GM21576 (cell line): ENCODE measurements at regions not wholly inside any gene's neighbourhood (a gene's known extent, or its start where the extent isn't known, plus 50 kb on each side); places are given as distances from the start of the nearest gene placed in this dataset.

Experiments
- ATAC-seq: cut with Tn5 transposase; IDR thresholded peaks from one replicate; pipeline ENCODE4 v1.9.1; 2021; ENCODE audit warnings: mild to moderate bottlenecking, moderate library complexity; ENCODE audit not compliant: unreplicated experiment

DNA sequence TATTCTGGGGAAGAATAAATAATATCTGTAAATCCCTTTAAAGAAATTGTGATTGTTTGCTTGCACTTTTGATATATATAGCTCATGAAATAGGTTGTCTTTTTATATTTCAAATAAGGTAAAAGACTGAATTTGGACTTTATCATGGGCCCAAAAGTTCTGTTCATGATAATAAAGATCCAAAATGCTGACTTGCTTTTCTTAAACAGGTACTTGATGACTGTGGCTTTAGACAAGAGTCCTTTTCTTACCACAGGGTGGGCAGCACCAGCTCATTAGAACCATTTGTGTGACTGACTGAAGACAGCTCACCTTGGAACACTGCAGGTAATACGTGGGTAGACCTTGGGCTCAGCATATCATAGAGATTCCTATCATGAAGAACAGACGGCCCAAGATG is 432.6 kb downstream of the ETNK1 start:
- ATAC-seq: no peak

DNA sequence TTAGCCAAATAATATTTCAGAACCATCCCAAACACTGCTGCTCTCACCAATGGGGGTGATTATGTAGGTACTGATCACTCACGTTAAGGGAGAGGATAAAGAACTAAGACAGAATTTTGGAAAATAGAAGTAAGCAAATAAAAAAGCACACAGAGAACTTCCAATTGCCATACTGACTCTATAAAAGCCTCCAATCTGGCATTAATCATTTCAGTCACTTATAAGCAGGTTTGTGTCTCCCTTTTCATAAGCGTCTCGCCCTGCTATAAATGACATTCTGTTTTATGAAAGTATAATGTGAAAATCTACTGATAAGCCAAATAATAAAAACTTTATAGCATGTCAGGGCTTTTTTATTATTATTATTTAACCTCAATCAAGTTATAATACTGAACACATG is 435.2 kb downstream of the ETNK1 start:
- no peak for ATAC-seq

DNA sequence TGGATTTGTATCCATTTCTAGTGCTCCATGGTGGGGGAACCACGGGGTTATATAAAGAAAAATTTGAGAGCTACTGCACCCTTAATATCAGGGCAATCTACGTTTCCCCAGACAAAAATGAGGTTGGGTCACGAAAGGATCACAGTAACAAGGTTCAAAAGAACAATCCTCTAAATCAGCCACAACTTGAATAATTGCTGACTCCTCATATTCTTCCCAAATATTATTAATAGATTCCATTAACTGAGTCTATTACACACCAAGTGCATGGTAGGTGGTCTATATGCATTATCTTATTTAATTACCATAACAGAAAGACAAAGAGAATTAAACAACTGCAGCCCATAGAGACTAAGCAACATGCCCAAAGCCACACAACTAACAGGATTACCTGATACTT is 438.2 kb downstream of the ETNK1 start:
- no peak for ATAC-seq

DNA sequence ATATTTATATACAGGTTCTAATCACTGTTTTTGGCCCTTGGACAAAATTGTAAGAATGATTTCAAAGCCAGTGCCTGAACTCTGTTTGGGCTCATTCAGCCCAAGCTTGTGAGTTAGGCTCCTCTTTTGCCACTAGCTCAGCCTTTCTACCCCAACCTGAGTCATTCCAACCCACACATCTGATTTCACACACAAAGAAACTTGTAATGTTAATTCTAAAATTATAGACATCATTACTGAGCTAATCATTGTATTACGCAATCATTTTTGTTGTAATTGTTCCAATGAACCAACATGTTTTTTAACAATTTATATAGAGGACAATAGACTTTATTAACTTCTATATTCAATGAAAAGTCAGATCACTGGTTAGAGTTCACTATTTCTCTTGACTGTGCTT is 441.1 kb downstream of the ETNK1 start:
- ATAC-seq: no peak

DNA sequence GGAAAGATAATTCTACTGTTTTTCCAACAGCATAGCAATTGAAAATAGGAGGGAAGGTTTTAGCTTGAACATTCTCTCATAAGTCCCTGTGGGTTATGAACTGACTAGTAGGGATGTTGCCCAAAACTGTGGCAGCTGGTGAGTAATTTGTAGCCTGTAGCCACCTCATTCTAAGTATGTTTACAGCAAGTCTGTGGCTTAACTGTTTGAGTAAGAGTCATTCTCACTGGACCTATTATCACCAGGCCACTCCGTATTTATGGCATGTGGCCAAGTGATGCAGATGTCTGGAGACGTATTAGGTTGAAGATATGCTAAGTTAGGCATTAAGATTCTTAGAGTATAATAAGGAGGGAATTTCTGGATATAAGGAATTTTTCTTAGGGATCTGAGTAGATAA is 458.3 kb downstream of the ETNK1 start:
- ATAC-seq: no peak

DNA sequence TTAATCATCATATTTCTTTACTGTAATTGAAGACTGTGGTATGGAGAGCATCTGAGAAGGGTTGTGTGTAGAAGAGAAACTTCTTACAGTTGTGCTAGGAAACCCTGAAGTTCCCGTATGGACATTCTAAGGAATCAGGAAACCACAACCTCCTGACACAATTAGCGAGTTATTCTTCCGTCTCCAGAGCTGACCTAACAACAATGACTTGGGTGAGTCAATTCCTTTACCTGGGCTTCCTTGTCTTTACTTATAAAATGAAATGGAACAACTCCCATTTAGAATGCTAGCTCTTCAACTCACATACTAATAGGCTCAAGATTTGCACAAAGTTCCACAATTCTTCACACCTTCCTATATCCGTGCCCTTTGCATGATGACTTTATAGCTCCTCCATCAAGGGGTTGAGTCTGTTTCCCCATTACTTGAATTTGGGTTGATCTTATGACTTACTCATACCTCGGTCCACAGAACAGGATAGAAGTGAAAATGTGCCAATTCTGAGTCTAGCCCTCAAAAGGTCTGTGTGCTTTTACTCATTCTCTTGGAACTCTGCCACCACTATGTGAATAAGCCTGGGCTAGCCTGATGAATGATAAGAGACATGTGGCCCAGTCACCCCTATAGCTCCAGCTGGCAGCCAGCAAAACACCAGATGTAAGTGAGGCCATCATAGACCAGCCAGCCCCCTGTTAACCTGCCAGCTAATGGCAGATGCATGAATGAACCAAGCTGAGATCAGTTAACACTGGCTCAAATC is 459.4 kb downstream of the ETNK1 start:
- ATAC-seq: no peak

DNA sequence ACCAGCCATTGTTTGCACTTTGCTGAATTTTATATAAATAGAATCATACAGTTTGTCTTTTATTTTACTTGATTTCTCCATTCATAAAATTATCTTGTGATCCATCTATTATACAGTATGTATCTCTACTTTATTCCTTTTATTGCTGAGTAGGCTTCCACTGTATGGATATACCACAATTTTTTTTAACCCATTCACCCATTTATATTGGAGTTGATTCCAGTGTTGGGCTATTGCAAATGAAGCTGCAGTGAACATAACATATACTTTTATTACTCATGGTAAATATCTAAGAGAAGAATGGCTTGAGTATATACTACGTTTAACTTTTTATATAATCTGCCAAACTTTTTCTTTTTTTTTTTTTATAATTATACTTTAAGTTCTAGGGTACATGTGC is 463.6 kb downstream of the ETNK1 start:
- ATAC-seq: no peak

DNA sequence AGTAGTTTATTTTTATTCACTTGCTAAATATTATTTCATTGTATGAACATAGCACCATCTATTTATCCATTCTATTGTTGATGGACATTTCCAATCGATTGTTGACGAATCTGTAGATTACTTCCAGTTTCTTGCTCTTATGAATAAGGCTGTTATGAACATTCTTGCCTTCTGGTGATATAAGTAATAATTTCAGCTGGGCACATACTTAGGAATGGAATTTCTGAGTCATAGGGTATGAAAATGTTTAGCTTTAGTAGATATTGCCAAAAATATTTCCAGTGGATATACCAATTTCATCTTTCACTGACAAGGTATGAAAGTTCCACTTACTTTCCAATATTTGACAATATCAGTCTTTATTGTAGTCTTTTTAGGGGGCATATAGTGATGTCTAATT is 468.5 kb downstream of the ETNK1 start:
- no peak for ATAC-seq

DNA sequence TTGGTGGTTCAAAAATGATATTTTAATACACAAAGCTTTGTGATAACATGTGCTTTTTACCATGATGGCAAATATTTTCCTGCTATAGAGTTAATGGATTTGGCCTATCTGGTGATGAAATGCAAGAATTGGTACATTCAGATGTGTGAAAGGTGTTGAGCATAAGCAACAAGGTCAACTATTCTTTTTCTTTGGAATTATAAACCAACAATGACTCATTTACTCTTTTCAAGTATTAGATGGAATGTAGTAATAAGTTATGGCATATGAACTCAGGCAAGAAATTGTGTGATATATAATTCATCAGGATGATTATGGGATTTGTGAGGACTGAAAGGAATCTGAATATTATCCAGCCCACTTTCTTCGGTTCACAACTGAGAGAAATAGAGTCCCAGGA is 471.4 kb downstream of the ETNK1 start:
- ATAC-seq: no peak

DNA sequence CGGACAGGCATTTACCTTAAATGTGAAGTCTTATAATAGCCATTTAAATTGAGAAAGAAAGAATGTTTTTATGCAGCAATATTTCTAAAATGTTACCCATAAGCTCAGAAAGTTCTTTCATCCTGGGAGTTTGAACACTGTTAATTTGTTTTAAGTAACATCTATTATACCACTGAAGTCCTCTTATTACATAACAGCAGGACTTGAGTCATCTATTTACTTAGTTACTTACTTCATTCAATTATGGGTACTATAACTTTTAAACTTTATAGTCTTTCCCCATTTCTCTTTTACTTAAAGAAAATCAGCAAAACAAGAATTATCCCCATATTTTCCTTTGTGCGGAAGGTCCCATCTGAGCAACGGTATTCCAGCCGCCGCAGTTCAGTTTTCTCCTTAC is 473.1 kb downstream of the ETNK1 start:
- ATAC-seq: no peak

DNA sequence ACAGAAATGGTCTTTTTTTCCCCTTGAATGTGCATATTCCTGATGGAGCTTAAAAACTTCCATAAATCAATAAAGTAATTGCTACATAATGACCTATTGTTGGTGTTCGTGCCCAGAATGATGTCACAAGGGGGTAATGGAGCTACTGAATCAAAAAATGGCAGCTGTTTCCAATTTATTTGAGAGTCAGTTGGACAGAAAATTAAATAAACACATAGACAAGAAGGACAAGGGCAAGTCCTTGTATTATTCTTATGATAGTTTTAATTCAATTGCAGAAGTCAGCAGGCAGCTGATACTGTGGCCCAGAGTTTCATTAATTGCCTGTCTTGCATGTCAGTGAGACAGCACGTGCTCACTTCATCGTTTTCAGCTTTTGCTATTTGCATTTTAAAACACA is 473.5 kb downstream of the ETNK1 start:
- ATAC-seq: no peak

DNA sequence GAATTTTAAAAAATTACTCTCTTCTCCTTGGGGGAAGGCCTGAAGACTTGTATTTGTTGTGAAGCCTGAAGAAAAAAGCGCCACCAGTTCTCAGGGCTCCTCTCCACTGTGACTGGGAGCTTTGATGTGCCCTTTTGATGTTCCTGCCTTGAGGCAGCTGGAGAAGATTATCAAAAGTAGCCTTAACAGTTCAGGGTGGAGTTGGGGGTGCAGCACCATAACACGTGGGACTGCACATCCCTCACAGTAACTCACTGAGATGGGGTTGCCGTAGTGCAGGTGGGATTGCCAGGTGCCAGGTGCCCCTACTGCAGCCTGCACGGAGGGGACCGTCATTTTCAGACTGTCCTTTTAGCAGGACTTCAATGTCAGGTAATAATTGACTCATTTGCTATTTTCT is 474.1 kb downstream of the ETNK1 start:
- ATAC-seq: no peak

DNA sequence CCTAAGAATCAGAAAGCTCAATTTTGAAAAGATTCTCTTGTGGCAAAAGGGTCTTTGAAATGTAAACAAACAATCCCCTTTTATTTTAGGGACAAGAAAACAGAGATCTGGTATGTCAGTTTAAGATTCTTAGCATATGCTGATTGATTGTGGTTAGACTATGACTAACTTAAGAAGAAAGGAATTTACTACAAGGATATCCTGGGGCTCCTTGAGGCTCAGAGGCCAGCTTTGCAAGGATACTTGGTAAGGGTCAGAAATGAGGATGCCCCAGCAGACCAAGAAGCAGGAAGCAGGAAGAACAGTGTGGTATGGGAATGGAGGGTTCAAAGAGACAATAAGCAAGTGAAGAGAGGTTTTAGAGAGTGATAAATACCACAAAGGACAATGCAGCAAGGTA is 474.6 kb downstream of the ETNK1 start:
- ATAC-seq: no peak

DNA sequence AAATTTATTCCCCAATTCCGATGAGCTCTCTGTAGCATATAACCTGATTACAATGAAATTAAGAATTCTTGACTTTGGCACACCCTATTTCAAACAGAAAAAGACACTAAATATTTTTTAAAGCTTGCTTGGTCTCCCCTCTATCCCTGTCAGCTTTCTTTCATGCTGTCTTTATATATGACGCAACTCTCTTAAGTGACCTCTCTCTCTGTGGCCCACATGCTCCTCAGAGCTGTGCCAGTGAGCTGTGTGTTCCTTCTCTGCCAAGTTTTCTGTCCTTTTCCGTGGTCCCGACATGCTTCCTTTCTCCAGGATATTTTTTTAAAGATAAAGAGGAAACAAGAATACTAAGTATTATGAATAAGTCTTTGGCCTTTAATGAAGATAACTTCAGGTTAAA is 484.0 kb downstream of the ETNK1 start:
- ATAC-seq: no peak

DNA sequence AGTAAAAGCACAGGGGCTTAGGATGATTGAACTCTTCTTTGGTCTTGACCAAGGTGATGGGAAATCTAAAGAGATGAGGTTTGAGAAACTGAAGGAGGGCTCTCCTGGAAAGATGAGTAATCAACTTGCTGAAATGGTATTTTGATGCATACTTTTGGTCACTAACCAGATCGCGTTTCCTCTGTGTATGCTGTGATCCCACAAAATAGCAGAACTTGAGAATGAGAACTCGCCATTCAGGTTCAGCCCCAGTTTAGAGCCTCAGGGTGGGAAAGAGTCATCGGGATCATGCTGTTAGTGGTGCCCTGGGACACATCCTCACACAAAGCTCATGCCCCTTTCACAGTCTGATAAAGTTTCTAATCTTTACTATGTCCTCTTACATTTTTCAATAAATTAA is 488.8 kb downstream of the ETNK1 start:
- no peak for ATAC-seq

DNA sequence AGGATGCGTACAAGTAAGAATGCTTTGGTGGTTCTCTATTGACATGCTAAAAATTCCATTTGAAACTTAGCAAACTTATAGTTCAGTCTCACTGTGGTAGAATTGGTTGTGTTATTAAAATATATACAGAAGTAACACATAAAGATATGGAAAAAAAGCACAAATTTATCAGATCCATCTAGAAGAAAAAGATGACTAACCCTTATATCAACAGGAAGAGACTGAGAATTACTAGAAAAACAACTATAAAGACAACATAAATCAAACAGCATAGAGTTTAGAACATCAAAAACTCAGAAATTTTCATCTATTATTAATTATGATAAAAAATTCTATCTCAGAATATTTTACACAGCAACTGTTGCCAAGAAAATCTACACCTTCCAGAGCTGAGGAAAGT is 491.0 kb downstream of the ETNK1 start:
- no peak for ATAC-seq

DNA sequence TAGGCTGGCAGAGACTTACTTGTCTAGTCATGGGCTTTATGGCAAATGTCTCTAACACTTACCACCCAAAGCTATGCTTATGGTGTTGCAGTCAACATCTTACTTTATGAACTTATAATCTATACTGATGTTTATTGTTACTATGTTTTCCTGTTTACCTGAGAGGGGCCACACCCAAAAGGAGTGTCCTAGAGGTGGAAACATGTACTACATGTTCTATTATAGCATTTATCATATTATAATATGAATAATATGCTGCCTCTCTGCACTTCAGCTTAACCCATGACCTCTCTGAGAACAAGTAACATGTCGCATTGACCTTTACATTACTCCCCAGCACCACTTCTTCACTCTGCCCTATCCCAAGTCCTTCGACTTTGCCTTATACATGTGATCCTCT is 501.8 kb downstream of the ETNK1 start:
- ATAC-seq: no peak

DNA sequence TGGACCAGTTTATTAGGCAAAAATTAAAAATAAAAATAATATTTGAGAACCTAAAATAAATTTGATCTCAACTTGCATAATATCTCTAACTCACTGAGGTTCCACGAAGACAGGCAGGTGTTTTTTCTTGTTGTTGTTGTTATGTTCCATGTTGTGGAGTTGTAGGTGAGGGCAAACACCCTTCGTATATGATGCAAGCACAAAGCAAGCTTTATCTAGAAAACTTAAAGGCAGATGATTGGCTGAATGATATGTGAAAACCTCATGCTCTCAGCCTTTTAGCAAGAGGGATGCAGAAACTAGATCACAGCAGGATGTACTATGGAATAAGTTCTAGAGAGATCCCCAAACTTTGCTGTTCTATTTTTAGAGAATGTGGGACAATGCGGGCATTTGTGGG is 502.7 kb downstream of the ETNK1 start:
- ATAC-seq: no peak

DNA sequence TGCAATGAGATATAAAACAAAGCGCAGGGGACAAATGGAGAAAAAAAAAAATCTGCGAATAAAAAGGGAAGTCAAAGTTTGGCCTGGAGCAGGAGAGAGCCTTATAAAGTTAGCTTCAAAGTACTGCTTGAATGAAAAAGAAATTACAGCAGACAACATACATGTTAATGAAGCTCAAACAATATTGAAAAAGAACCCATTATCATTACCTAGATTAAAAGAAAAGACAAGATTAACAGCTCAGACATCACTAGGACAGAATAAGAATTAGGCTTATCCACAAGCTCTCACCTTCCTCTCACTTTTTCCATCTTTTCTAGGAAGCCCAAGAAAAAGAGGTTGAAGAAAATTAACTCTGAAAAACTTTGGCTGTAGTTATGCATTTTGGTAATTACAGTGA is 503.5 kb downstream of the ETNK1 start:
- ATAC-seq: no peak

DNA sequence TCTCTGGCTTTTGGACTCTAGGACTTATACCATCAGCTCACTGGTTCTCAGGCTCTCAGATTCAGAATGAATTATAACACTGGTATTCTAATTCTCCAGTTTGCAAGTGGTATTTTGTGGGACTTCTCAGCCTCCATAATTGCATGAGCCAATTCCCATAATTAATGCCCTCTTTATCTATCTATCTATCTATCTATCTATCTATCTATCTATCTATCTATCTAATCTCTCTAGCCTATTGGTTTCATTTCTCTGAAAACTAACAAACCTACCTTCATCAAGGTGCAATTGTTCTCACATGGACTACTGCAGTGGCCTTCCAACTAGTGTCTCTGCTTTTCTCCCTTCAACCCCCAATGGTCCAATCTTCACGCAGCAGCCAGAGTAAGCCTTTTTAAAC is 507.4 kb downstream of the ETNK1 start:
- ATAC-seq: no peak

DNA sequence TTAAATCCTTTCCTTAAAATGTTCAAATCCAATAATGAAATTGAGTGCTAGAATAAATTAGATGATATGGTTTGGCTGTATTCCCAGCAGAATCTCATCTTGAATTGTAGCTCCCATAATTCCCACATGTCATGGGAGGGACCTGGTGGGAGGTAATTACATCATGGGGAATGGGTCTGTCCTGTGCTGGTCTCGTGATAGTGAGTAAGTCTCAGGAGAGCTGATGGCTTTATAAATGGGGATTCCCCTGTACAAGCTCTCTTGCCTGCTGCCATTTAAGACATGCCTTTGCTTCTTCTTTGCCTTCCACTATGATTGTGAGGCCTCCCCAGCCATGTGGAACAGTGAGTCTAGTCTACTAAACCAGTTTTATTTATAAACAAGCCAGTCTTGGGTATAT is 508.5 kb downstream of the ETNK1 start:
- no peak for ATAC-seq

DNA sequence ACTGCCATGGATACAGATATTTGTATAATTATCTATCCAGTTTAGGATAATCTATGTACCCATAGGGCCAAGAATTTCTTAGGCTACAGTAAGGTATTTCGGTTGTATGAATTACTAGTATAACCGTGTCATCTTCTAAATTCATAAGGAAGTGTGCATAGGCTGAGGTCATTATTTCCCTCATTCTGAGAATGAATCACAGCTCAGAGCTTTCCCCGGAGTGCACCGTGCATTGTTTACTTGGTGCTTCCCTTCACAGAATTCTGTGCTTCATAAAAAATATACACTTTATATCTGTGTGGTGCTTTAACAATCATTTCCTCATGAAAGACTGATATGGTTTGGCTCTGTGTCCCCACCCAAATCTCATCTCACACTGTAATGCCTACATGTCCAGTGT is 514.1 kb downstream of the ETNK1 start:
- no peak for ATAC-seq

DNA sequence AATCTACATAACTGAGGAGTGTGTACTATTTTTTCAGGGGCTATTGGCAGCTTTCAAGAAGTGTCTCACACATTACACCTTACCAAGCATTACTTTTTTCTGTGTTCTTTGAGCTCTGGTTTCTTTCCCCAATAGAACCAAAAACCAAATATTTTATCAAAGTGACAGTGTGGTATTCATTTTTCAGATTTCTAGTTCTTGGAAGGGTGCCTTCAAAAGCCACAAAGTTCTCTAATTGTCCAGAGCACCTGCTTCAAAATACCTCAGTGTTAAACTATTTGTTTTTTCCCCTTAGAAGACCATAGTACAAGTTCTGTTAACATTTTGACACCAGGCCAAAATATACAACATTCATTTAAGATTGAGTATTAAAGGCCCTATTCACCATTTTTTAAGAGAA is 515.7 kb downstream of the ETNK1 start:
- no peak for ATAC-seq
